ENCODE measurements at regions not wholly inside any gene's neighbourhood (a gene's known extent, or its start where the extent isn't known, plus 50 kb on each side); places are given as distances from the start of the nearest gene placed in this dataset.

DNA sequence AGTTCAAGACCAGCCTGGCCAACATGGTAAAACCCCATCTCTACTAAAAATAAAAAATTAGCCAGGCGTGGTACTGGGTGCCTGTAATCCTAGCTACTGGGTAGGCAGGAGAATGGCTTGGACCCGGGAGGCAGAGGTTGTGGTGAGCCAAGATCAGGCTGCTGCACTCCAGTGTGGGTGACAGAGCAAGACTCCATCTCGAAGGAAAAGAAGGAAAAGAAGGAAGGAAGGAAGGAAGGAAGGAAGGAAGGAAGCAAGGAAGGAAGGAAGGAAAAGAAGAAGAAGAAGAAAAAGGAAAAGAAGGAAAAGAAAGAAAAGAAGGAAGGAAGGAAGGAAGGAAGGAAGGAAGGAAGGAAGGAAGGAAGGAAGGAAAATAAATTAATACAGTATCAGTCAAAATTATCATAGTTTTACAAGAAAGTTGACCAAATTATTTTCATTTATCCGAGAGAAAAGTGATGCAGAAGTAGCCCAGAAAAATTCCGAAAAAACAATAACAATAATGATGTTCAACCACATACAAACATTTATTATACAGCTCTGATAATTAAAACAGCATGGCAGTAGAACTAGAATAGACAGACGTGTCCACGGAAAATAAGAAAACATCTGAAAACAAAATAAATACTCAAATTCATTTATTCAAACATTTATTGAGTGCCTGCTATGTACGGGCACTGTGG is 292.4 kb upstream of the MKLN1 start:
- TF ChIP-seq POLR2A (IDR thresholded peaks at IDR 0.05; ENCODE audit: low read depth, low read length) (no peak), POLR2AphosphoS5 (IDR thresholded peaks at IDR 0.05; ENCODE audit: low read depth, low read length) (no peak)

Measured in GM12892 (cell line).